HG03103 (cell line): ENCODE measurements at regions not wholly inside any gene's neighbourhood (a gene's known extent, or its start where the extent isn't known, plus 50 kb on each side); places are given as distances from the start of the nearest gene placed in this dataset.
"Not testable (repeated sequence)": the region's sequence is repeated elsewhere in the genome, so short reads cannot be mapped to it uniquely, and the experiment has no call there.

ENCODE experiments used
- ATAC-seq: cut with Tn5 transposase; IDR thresholded peaks from one replicate; pipeline ENCODE4 v1.9.1; 2021; ENCODE audit warnings: low read depth; ENCODE audit not compliant: unreplicated experiment

DNA sequence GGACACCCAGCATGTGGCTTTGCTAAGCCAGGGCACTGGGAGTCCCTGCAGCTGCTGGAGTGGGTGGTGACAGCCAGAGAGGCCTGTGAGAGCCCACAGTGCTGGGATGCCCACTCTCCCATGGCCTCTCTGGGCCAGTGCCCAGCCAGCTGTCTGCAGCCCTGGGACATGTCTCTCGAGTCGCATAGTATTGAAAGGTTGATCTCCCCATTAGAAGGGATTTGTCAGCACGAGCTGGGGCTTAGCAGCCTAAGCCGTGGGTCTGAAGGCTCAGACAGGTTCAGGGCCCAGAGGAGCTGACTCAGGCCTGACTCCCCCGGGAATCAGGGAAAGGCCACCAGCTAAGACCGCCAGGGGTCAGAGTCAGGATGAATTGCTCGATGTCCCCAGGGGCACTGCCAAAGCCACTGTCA, 53.5 kb downstream of the FOXD2 start:
- no peak for ATAC-seq

DNA sequence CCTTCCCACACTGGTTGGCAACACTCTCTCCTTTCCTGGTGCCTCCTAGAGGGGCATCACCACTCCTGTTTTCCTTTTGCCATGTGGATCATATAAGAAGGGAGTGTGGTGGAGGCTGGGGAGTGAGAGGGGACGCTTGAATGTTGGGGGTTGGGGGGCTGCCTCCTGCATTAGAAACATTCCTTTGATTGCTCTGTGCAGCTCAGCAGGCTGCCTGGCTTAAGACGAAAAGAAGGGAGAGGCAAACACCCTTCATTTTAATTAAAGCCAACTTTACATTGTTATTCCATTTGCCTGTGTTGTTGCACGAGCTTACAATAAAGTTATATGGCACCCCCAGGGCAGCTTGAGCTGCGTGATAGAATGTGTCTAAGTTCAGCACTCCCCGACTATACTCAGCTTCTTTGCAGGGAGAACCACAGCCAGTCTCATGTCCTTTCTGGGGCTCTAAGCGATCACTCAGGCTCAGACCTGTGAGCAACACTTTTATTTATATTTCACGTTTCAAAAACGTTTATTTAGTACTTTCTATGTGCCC, 57.4 kb downstream of the FOXD2 start:
- no peak for ATAC-seq

- no peak for ATAC-seq
These were observed 60.7 kb downstream of the FOXD2 start for GRCh38 chr1:47498551-47498950.

DNA sequence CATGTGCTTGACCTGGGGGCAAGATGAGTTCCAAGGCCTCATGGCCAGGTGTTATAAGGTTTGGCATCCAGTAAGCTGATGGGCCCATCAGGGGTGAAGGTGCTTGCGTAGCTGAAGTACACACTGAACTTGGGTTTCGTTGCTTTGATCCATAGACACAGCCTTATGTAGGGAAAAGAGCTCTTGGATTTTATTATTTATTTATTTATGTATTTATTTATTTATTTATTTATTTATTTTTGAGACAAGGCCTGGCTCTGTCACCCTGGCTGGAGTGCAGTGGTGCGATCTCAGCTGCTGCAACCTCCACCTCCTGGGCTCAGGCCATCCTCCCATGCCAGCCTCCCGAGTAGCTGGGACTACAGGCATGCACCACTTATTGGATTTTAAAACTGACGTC, 63.2 kb downstream of the FOXD2 start:
- ATAC-seq, result no peak

DNA sequence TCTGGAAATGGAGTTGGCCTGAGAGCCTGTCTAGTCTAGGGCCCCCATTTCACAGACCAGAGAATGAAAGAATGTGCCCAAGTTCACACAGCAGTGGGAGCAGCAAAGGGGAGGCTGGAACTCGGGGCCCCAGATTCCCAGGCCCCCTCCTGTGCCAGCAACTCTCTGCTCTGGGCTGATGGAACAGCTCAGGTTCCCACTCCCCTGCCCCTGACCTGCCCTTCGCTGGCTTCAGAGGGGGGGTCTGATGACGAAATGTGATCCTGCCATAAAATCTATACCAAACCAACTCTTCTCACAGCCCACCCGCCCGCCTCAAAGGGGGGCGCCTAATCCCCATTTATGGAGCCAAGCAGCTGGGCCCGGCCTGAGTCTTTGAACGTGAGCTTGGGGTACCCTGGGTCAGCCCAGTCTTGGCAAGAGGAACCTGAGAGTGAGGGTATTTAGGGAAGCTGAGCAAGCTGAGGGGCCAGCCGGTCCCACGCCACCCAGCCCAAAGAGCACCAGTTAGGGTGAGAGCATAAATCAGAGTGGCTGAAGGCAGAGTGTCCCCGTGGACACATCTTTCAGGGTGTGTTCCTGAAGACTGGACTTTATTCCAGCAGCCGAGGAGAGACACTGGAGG, 65.0 kb downstream of the FOXD2 start:
- no peak for ATAC-seq

DNA sequence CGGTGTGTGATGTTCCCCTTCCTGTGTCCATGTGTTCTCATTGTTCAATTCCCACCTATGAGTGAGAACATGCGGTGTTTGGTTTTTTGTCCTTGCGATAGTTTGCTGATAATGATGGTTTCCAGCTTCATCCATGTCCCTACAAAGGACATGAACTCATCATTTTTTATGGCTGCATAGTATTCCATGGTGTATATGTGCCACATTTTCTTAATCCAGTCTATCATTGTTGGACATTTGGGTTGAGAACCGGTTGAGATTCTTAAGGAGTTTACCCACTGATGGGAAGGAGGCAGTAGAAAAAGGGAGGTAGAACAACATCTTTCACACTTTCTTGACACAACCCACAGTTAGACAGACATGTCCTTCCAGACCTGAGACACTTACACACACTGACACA, 67.0 kb downstream of the FOXD2 start:
- ATAC-seq, result not testable (repeated sequence)

DNA sequence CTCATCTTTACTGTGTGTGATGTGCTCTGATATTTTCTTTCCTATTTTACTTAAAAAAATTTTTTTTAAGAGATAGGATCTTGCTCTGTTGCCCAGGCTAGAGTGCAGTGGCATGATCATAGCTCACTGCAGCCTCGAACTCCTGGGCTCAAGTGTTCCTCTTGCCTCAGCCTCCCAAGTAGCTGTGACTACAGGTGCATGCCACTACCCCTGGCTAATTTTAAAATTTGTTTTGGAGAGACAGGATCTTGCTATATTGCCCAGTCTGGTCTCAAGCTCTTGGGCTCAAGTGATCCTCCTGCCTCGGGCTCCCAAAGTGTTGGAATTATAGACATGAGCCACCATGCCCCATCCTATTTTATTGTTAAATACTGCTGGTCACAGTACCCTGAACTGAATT, 67.4 kb downstream of the FOXD2 start:
- ATAC-seq, result no peak

DNA sequence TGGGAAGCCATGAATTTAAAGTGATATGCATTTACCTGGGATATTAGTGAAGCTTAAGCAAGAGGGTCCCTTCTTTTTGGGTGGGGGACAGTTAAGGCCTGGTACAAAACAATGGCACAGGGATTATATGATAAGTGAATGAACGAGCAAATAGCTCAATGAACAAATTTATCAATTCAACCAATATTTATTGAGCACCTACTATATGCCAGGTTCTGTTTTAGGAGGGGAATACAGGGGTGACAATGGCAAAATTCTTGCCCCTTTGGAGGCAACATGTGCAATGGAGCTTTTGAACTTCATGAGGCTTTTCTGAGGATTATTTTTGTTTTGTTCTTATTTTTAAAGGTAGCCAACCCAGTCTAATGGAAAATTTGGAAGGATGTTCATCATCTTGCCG, 68.2 kb downstream of the FOXD2 start:
- ATAC-seq, result no peak

DNA sequence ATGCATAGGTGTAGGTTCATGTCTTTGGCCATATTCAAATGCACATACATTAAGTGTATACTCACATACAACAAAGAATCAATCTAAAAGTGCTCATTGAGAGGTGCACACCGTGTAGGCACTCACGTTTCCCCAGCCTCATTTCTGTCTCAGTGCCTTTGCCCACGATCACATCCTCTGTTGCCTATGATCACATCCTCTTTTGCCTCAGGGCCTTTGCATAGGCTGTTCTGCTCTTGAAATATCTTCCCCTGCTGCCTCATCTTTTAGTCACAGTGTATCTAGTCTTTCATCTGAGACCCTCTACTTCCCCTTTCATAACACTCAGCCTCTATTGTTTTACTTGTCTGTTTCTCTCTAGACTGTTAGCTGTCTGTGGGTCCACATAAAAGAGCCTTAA, 69.3 kb downstream of the FOXD2 start:
- no peak for ATAC-seq

- no peak for ATAC-seq
These were observed 70.2 kb downstream of the FOXD2 start for GRCh38 chr1:47507881-47508701.

GRCh38 chr1:47508702-47509431, 71.0 kb downstream of the FOXD2 start:
- ATAC-seq, result no peak

DNA sequence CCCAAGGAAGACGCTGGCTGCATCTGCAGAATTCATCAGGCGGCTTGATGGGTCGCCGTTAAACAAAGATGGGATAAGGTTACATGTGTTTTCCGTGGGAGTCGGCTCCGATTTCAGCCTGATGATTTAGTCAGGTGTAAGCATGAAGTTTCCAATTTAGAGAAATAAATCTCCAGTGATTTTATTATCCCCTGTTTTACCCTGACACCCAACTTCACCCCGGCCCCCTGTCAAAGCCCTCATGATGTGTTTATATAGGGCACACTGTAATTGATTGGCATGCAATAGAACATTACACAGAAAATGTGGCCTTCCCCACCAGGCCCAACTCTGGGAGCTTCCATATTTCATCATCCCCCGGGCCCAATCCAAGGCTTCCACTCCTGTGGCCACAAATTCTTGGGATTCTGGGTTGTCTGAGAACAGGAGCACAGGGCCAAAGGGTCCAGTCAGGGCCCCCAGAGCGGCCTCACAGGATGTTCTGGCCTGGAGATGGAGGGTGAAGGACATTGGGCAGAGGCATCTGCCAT, 72.5 kb downstream of the FOXD2 start:
- ATAC-seq, result no peak

GRCh38 chr1:47511825-47512224, 74.0 kb downstream of the FOXD2 start:
- no peak for ATAC-seq

DNA sequence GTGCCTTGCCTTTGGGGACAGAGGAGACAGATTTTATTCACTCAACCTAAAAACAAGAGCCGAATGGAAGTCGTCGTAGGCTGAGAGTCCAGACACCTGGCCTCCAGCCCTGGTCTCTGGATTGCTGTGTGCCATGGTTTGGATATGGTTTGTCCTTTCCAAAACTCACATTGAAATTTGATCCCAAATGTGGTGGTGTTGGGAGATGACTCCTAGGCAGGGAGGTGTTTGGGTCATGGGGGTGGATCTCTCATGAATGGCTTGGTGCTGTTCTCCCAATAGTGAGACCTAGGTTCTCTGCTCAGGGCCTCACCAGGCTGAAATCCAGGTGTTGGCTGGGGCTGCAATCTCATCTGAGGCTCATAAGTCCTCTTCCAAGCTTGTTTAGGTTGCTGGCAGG, 75.5 kb downstream of the FOXD2 start:
- ATAC-seq, result no peak

GRCh38 chr1:47514229-47514628, 76.4 kb downstream of the FOXD2 start:
- no peak for ATAC-seq

- no peak for ATAC-seq
These were observed 77.4 kb downstream of the FOXD2 start for GRCh38 chr1:47515164-47515789.

- no peak for ATAC-seq
These were observed 80.1 kb downstream of the FOXD2 start for GRCh38 chr1:47517946-47518345.

GRCh38 chr1:47519491-47519890, 81.6 kb downstream of the FOXD2 start:
- no peak for ATAC-seq

- ATAC-seq, result no peak
These were observed 82.1 kb downstream of the FOXD2 start for GRCh38 chr1:47519971-47520370.

DNA sequence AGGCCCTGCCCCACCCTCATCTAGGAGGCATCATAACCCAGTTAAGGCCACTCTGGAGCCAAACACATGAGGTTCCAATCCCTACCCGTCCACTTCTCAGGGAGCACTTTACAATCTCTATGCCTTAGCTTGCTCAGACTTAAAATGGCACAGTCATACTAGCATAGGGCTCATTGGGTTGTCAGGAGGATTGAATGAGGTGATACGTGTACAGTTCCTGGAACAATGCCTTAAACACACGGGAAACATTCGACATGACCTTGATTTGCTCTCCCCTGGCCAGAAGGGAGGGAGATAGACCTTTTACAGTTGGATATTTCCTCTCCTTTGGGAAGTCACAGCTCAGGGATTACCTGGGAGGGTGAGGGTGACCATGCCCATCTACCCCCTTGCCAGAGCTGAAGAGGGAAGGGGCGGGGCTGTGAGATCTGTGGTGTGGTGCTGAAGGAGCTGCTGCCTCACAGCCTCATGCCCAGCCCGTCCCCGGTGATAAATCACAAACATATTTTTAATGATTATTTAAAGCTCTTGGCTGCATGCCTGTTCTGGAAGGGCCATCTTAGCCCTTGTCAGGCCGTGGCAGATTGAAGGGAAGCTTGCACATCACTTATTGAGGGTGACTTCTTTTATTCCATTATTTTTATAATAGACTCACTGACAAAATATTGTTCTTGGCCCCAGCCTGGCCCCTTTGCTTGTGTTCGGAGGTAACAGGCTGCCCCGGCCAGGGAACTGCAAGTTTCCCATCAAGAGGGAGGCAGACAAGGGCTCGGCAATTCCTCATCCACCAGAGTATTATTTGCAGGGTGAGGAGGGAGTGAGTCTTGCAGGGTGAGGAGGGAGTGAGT, 83.4 kb downstream of the FOXD2 start:
- no peak for ATAC-seq
